Prostate gland (tissue), 2 donors: ENCODE measurements at regions not wholly inside any gene's neighbourhood (a gene's known extent, or its start where the extent isn't known, plus 50 kb on each side); places are given as distances from the start of the nearest gene placed in this dataset.

Experiments used
- DNase-seq: peaks from one replicate; pipeline ENCODE4 v3.0.0-alpha.2; 2019; ENCODE audit warnings: low spot score
- H3K27ac ChIP-seq, 2 donors: fragments of 200-600 bp; sonication (generic); 2 replicates each; pipeline ENCODE4 v1.5.1; 2017 to 2019
- H3K27me3 ChIP-seq: fragments of 200-600 bp; sonication (generic); replicated peaks from 2 replicates; pipeline ENCODE4 v1.5.1; 2019; ENCODE audit not compliant: insufficient read depth
- H3K36me3 ChIP-seq, 2 donors: fragments of 200-600 bp; sonication (generic); 1 replicate in 1 of 2; 2 replicates in 1 of 2; pipeline versions ENCODE4 v1.5.1 to v1.8.1; 2017 to 2019
- H3K4me1 ChIP-seq: fragments of 200-600 bp; sonication (generic); replicated peaks from 2 replicates; pipeline ENCODE4 v1.5.1; 2019
- H3K4me3 ChIP-seq, 2 donors: fragments of 200-600 bp; sonication (generic); 2 replicates each; pipeline ENCODE4 v1.5.1; 2017 to 2019
- H3K9me3 ChIP-seq: fragments of 200-600 bp; sonication (generic); 2 replicates; pipeline ENCODE4 v1.5.1; 2017
- CTCF ChIP-seq, 4 experiments: fragments of 200-600 bp in 2 of 4; fragments of 450-650 bp in 2 of 4; sonication (generic) in 2 of 4; IDR thresholded peaks; 1 replicate in 3 of 4; 2 replicates in 1 of 4; pipeline ENCODE4 v1.5.1; 2016 to 2019; ENCODE audit warnings: antibody characterized with exemption in 4 of 4, mild to moderate bottlenecking in 2 of 4, moderate library complexity in 2 of 4
- POLR2A ChIP-seq: fragments of 450-650 bp; IDR thresholded peaks from one replicate; pipeline ENCODE4 v1.6.1; 2016; ENCODE audit warnings: antibody characterized with exemption, mild to moderate bottlenecking
- POLR2AphosphoS5 ChIP-seq: sonication (generic); formaldehyde crosslinking; IDR thresholded peaks from one replicate; pipeline ENCODE4 v1.6.1; 2017; ENCODE audit warnings: antibody characterized with exemption
- WGBS: methylation state at CpG from one replicate; pipeline ENCODE4 v1.1.5; 2018; 5-methylcytosine and 5-hydroxymethylcytosine counted together
- intact Hi-C: fragments of 100-400 bp; cut with DNase I; formaldehyde crosslinking; loops from one replicate; pipeline ENCODE4 v1.14.2; 2022

GRCh38 chr5:89849830-89850512 lies 559.6 kb downstream of the CETN3 start:
- Histone ChIP-seq H3K27ac (no peak overlapping the region), H3K9me3 (no peaks in the 10 kb centered on the region), H3K27me3 (no peaks in the 10 kb centered on the region), H3K4me1 (no peaks in the 10 kb centered on the region), H3K36me3 (no peaks in the 10 kb centered on the region), H3K4me3 (no peak overlapping the region)
- WGBS, result 75% methylated on average over 1 of the region's 1 CpG
- TF ChIP-seq CTCF (IDR thresholded peaks at IDR 0.05) (no peak), POLR2AphosphoS5 (no peak), POLR2A (no peak)
- intact Hi-C loops, result no loop called here
- no peak for DNase-seq

DNA sequence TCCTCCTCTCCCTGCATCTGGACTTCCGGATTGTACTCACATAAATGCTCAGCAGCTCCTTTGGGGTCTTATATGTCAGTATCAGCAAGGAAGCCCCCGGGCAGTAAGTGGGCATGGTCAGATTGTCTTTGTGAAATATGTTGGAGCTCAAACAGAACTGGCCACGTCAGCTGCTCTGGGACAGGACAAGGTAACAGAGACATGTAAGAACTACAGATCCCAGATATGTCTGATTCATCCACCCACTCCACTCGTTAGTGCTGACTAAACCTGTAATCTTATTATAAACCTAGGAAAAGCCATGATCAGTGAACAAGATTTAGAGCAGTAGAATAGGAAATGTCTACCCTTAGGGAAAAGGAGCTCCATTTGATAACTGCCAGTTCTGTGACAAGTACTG lies 561.8 kb downstream of the CETN3 start:
- Histone ChIP-seq H3K9me3 (no peaks in the 10 kb centered on the region), H3K36me3 (no peaks in the 10 kb centered on the region), H3K27ac (no peak overlapping the region), H3K4me3 (no peak overlapping the region), H3K4me1 (no peaks in the 10 kb centered on the region), H3K27me3 (no peaks in the 10 kb centered on the region)
- 75% methylated on average over 4 of the region's 4 CpGs for WGBS
- TF ChIP-seq CTCF (IDR thresholded peaks at IDR 0.05) (no peak), POLR2A (no peak), POLR2AphosphoS5 (no peak)
- intact Hi-C loops, result no loop called here
- DNase-seq, result no peak

DNA sequence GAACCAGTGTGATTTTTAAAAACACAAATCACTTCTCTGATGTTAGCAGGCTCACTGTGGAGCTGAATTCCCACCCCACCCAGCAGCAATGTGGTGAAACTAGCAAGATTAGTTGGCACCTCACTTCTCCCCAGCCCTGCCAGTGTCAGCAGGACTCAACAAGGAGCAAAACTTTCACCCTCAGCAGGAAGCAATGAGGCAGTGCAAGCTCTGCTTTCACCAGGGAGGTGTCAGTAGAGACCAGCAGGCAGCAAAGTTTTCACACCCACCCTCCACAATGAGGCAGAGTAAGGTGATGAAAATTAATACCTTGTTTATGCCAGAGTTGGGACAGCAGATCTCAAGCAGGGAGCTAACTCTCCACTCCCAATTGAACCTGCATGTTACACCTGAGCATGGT lies 565.0 kb downstream of the CETN3 start:
- no peak for TF ChIP-seq POLR2A

DNA sequence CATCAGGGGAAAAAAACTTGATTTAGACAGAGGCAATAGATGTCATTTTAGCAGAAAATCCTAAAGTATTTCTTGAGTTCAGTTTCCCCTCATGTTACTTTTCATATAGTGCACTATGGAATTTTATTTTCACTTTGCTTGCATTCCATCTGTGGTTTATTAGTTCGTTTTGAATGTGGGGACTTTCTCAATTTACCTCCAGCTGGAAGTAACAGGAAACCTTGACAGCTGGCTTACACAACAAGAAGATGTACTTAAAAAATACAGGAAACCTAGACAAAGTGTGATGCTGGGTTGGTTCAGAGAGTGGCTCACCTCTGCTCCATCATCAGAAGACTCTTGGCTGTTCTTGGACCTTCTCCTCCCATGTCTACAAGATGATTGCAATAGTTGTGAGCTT lies 567.0 kb downstream of the CETN3 start:
- no peaks in the 10 kb centered on the region for H3K27me3 ChIP-seq
- intact Hi-C loops, result no loop called here
- H3K36me3 ChIP-seq, result no peaks in the 10 kb centered on the region
- no peaks in the 10 kb centered on the region for H3K9me3 ChIP-seq
- H3K27ac ChIP-seq, result no peak overlapping the region
- TF ChIP-seq POLR2A (no peak), CTCF (IDR thresholded peaks at IDR 0.05) (no peak), POLR2AphosphoS5 (no peak)
- H3K4me1 ChIP-seq, result no peaks in the 10 kb centered on the region
- H3K4me3 ChIP-seq, result no peak overlapping the region
- no peak for DNase-seq
- WGBS, result 10% methylated on average over 1 of the region's 1 CpG

More for the DNA sequence above, 565.0 kb downstream of the CETN3 start:
- no peak for DNase-seq
- H3K4me3 ChIP-seq, result no peak overlapping the region
- H3K27ac ChIP-seq, result no peak overlapping the region
- intact Hi-C loops, result no loop called here
- H3K36me3 ChIP-seq, result no peaks in the 10 kb centered on the region
- H3K4me1 ChIP-seq, result no peaks in the 10 kb centered on the region
- H3K9me3 ChIP-seq, result no peaks in the 10 kb centered on the region
- H3K27me3 ChIP-seq, result no peaks in the 10 kb centered on the region

DNA sequence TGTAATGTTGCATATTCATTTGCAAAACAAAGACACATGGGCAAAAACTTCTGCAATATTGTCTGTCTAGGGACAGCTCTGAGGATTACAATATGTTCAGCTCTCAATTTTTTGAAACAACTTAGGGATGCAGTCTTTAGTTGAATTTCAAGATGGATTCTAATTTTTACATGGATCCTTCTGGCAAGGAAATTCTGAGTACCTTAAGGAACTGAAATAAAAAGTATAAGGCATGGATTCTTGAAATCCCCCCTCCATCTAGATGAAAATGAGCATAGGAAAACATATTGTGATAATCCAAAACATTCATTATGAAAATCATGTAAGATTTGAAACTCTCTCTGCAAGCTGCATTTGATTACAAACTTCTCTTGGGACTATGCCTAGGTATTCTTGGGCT lies 568.6 kb downstream of the CETN3 start:
- H3K27me3 ChIP-seq, result no peaks in the 10 kb centered on the region
- intact Hi-C loops, result no loop called here
- TF ChIP-seq CTCF (IDR thresholded peaks at IDR 0.05), result no peak
- TF ChIP-seq POLR2AphosphoS5, result no peak
- no peak for TF ChIP-seq POLR2A
- no peaks in the 10 kb centered on the region for H3K9me3 ChIP-seq
- DNase-seq, result no peak
- no peak overlapping the region for H3K27ac ChIP-seq
- no peak overlapping the region for H3K4me3 ChIP-seq
- H3K4me1 ChIP-seq, result no peaks in the 10 kb centered on the region
- H3K36me3 ChIP-seq, result no peaks in the 10 kb centered on the region
